ENCODE measurements at regions not wholly inside any gene's neighbourhood (a gene's known extent, or its start where the extent isn't known, plus 50 kb on each side); places are given as distances from the start of the nearest gene placed in this dataset.
"Not testable (repeated sequence)": the region's sequence is repeated elsewhere in the genome, so short reads cannot be mapped to it uniquely, and the experiment has no call there.

DNA sequence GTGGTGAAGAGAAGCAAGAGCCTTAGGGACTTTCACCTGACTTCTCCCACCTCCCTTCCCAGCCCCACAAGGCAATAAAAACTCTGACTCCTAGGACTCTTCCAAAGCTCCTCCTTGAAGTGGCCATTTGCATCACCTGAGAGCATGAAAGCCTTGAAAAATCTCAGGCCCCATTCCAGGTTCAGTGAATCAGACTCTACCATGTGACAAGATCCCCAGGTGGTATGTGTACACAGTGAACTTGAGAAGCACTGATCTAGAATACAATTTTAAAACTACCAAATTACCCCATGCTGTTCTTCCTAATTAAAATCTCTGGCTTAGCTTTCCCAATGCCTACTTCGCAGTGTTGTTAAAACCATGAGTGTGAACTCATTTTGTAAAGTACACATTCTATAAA, 195.1 kb upstream of the SAMSN1 start:
- no peaks in the 10 kb centered on the region for H3K4me1 Mint-ChIP-seq
- Histone ChIP-seq H3K4me2 (no peak overlapping the region), H3K4me3 (no peak overlapping the region), H3K27ac (no peak overlapping the region), H4K20me1 (ENCODE audit: low read depth) (no peaks in the 10 kb centered on the region), H3K36me3 (no peaks in the 10 kb centered on the region), H3K79me2 (ENCODE audit: low read depth) (no peaks in the 10 kb centered on the region), H3K9ac (no peak overlapping the region), H3K4me1 (no peaks in the 10 kb centered on the region), H3K9me3 (ENCODE audit: low read depth) (no peaks in the 10 kb centered on the region), H3K27me3 (no peaks in the 10 kb centered on the region), H2AFZ (replicated peaks) (no peak overlapping the region), H3F3A (ENCODE audit: low read depth) (no peaks in the 10 kb centered on the region)
- H3K27me3 Mint-ChIP-seq (ENCODE audit: insufficient read depth, low read depth), result no peaks in the 10 kb centered on the region
- H3K9me3 Mint-ChIP-seq, result peaks cover 2% of the 10 kb centered on the region
- TF ChIP-seq EZH2 (IDR thresholded peaks at IDR 0.05), result no peak
- TF ChIP-seq, protein P1, sequence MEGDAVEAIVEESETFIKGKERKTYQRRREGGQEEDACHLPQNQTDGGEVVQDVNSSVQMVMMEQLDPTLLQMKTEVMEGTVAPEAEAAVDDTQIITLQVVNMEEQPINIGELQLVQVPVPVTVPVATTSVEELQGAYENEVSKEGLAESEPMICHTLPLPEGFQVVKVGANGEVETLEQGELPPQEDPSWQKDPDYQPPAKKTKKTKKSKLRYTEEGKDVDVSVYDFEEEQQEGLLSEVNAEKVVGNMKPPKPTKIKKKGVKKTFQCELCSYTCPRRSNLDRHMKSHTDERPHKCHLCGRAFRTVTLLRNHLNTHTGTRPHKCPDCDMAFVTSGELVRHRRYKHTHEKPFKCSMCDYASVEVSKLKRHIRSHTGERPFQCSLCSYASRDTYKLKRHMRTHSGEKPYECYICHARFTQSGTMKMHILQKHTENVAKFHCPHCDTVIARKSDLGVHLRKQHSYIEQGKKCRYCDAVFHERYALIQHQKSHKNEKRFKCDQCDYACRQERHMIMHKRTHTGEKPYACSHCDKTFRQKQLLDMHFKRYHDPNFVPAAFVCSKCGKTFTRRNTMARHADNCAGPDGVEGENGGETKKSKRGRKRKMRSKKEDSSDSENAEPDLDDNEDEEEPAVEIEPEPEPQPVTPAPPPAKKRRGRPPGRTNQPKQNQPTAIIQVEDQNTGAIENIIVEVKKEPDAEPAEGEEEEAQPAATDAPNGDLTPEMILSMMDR (IDR thresholded peaks at IDR 0.05), result no peak
- no peak for TF ChIP-seq EZH2phosphoT487 (IDR thresholded peaks at IDR 0.05)
- H3K27ac Mint-ChIP-seq, result no peak overlapping the region
- DNase-seq (ENCODE audit: low spot score), result no peak
- H3K36me3 Mint-ChIP-seq, result no peaks in the 10 kb centered on the region
- H3K4me3 Mint-ChIP-seq, result no peak overlapping the region

DNA sequence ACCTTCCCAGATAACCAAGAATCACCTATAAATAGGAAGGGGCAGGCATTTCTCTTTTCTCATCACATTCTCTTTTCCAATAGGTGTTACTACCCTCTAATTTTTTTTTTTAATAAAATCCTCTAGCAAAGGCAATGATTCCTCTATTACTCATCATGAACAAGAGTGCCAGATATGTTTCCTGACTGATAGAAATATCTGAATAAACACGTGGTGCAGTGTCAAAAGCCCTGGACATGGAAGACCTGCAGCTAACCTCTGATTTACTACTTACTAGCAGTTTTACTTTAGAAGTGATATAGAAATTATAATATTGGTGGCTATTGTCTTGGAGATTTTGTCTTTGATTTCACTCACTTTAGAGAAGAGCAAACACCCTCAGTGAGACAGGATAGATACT, 194.6 kb upstream of the SAMSN1 start:
- H3K27me3 Mint-ChIP-seq (ENCODE audit: insufficient read depth, low read depth), result no peaks in the 10 kb centered on the region
- no peak overlapping the region for H2AFZ ChIP-seq (replicated peaks)
- no peaks in the 10 kb centered on the region for H3F3A ChIP-seq (ENCODE audit: low read depth)
- no peak for DNase-seq (ENCODE audit: low spot score)
- H4K20me1 ChIP-seq (ENCODE audit: low read depth), result no peaks in the 10 kb centered on the region
- peaks cover 2% of the 10 kb centered on the region for H3K9me3 Mint-ChIP-seq
- H3K36me3 Mint-ChIP-seq, result no peaks in the 10 kb centered on the region
- H3K4me2 ChIP-seq, result no peak overlapping the region
- H3K36me3 ChIP-seq, result no peaks in the 10 kb centered on the region
- H3K4me1 Mint-ChIP-seq, result no peaks in the 10 kb centered on the region
- H3K27ac Mint-ChIP-seq, result no peak overlapping the region
- H3K27ac ChIP-seq, result no peak overlapping the region
- H3K4me3 ChIP-seq, result no peak overlapping the region
- no peaks in the 10 kb centered on the region for H3K9me3 ChIP-seq (ENCODE audit: low read depth)
- no peak overlapping the region for H3K4me3 Mint-ChIP-seq
- no peak overlapping the region for H3K9ac ChIP-seq
- H3K79me2 ChIP-seq (ENCODE audit: low read depth), result no peaks in the 10 kb centered on the region
- TF ChIP-seq EZH2 (IDR thresholded peaks at IDR 0.05) (no peak), EZH2phosphoT487 (IDR thresholded peaks at IDR 0.05) (no peak)
- TF ChIP-seq, protein P1 (IDR thresholded peaks at IDR 0.05), result no peak
- no peaks in the 10 kb centered on the region for H3K4me1 ChIP-seq
- H3K27me3 ChIP-seq, result no peaks in the 10 kb centered on the region

DNA sequence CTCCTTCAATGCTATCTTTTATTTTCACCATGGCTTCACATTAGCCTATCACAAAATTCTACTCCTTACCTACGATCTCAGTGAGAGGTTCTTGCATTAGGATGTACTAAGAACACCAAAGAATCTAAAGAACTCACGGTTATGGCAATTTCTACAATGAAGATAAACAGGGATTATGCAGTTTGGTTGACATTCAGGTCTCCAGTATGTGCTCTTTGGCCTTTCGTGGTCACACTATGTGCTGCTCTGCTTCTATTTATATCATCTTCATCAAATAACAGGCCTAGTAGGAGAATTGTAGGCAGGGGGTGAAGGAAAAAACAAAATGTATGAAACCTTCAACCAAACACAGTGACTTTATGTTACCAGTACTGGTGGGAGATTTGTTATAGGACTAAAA, 194.0 kb upstream of the SAMSN1 start:
- Mint-ChIP-seq H3K27me3 (ENCODE audit: insufficient read depth, low read depth) (no peaks in the 10 kb centered on the region), H3K36me3 (no peaks in the 10 kb centered on the region), H3K4me1 (no peaks in the 10 kb centered on the region), H3K27ac (no peak overlapping the region), H3K9me3 (peaks cover 2% of the 10 kb centered on the region), H3K4me3 (no peak overlapping the region)
- Histone ChIP-seq H3K36me3 (no peaks in the 10 kb centered on the region), H3K79me2 (ENCODE audit: low read depth) (no peaks in the 10 kb centered on the region), H3K4me1 (no peaks in the 10 kb centered on the region), H4K20me1 (ENCODE audit: low read depth) (no peaks in the 10 kb centered on the region), H3K27ac (no peak overlapping the region), H3K9me3 (ENCODE audit: low read depth) (no peaks in the 10 kb centered on the region), H3K4me3 (no peak overlapping the region), H2AFZ (replicated peaks) (no peak overlapping the region), H3F3A (ENCODE audit: low read depth) (no peaks in the 10 kb centered on the region), H3K27me3 (no peaks in the 10 kb centered on the region), H3K9ac (no peak overlapping the region), H3K4me2 (no peak overlapping the region)
- TF ChIP-seq EZH2 (IDR thresholded peaks at IDR 0.05) (no peak), EZH2phosphoT487 (IDR thresholded peaks at IDR 0.05) (no peak)
- TF ChIP-seq, protein P1 (IDR thresholded peaks at IDR 0.05), result no peak
- no peak for DNase-seq (ENCODE audit: low spot score)

DNA sequence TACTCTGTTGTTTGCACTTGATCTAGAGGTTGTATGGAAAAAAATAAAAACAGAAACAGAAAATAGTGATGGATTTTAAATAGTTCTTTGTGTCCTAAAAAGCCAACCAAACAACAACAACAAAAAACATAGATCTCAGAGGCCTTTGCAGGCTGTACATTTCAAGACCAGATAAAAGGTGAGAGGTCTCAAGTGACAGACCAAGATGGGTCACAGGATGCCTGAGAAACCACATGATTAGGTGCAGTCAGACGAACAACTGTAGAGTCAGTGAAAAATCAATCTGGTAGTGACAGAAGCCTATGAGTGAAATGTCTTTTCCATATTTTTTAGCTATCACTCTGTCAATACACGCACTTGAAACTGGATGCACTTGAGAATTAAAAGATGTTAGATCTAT, 193.5 kb upstream of the SAMSN1 start:
- Histone ChIP-seq H3K9ac (no peak overlapping the region), H3K27me3 (no peaks in the 10 kb centered on the region), H3K27ac (no peak overlapping the region), H2AFZ (replicated peaks) (no peak overlapping the region), H3K79me2 (ENCODE audit: low read depth) (no peaks in the 10 kb centered on the region), H3K9me3 (ENCODE audit: low read depth) (no peaks in the 10 kb centered on the region), H3K4me3 (no peak overlapping the region), H3K4me2 (no peak overlapping the region), H3K36me3 (no peaks in the 10 kb centered on the region), H3K4me1 (no peaks in the 10 kb centered on the region), H3F3A (ENCODE audit: low read depth) (no peaks in the 10 kb centered on the region), H4K20me1 (ENCODE audit: low read depth) (no peaks in the 10 kb centered on the region)
- H3K4me1 Mint-ChIP-seq, result no peaks in the 10 kb centered on the region
- DNase-seq (ENCODE audit: low spot score), result no peak
- no peak overlapping the region for H3K27ac Mint-ChIP-seq
- H3K36me3 Mint-ChIP-seq, result no peaks in the 10 kb centered on the region
- H3K9me3 Mint-ChIP-seq, result peaks cover under 1% of the 10 kb centered on the region
- TF ChIP-seq, protein P1 (IDR thresholded peaks at IDR 0.05), result no peak
- TF ChIP-seq EZH2 (IDR thresholded peaks at IDR 0.05), result no peak
- TF ChIP-seq EZH2phosphoT487 (IDR thresholded peaks at IDR 0.05), result no peak
- H3K4me3 Mint-ChIP-seq, result no peak overlapping the region
- H3K27me3 Mint-ChIP-seq (ENCODE audit: insufficient read depth, low read depth), result no peaks in the 10 kb centered on the region

DNA sequence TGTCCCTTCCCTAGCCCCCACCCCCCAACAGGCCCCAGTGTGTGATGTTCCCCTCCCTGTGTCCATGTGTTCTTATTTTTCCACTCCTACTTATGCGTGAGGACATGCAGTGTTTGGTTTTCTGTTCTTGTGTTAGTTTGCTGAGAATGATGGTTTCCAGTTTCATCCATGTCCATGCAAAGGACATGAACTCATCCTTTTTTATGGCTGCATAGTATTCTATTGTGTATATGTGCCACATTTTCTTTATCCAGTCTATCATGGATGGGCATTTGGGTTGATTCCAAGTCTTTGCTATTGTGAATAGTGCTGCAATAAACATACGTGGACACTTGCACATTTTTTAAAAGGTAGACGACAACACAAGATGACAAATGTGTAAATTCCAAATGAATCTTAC, 192.5 kb upstream of the SAMSN1 start:
- not testable (repeated sequence) for H3K36me3 ChIP-seq; H3K36me3 Mint-ChIP-seq; H3K79me2 ChIP-seq (ENCODE audit: low read depth); H3K4me1 Mint-ChIP-seq; DNase-seq (ENCODE audit: low spot score); H3K27me3 Mint-ChIP-seq (ENCODE audit: insufficient read depth, low read depth); H3K4me3 Mint-ChIP-seq; H3F3A ChIP-seq (ENCODE audit: low read depth); H3K9me3 Mint-ChIP-seq; H3K4me2 ChIP-seq; H3K27me3 ChIP-seq; H4K20me1 ChIP-seq (ENCODE audit: low read depth); H3K27ac Mint-ChIP-seq; H3K9me3 ChIP-seq (ENCODE audit: low read depth); H3K4me3 ChIP-seq; H3K4me1 ChIP-seq; H3K27ac ChIP-seq; H3K9ac ChIP-seq; H2AFZ ChIP-seq (replicated peaks)
